GM18873 (cell line): ENCODE measurements at regions not wholly inside any gene's neighbourhood (a gene's known extent, or its start where the extent isn't known, plus 50 kb on each side); places are given as distances from the start of the nearest gene placed in this dataset.

Experiments used
- ATAC-seq: cut with Tn5 transposase; IDR thresholded peaks from one replicate; pipeline ENCODE4 v1.9.1; 2021; ENCODE audit warnings: mild to moderate bottlenecking, moderate library complexity, moderate number of reproducible peaks; ENCODE audit not compliant: unreplicated experiment, low FRiP score

DNA sequence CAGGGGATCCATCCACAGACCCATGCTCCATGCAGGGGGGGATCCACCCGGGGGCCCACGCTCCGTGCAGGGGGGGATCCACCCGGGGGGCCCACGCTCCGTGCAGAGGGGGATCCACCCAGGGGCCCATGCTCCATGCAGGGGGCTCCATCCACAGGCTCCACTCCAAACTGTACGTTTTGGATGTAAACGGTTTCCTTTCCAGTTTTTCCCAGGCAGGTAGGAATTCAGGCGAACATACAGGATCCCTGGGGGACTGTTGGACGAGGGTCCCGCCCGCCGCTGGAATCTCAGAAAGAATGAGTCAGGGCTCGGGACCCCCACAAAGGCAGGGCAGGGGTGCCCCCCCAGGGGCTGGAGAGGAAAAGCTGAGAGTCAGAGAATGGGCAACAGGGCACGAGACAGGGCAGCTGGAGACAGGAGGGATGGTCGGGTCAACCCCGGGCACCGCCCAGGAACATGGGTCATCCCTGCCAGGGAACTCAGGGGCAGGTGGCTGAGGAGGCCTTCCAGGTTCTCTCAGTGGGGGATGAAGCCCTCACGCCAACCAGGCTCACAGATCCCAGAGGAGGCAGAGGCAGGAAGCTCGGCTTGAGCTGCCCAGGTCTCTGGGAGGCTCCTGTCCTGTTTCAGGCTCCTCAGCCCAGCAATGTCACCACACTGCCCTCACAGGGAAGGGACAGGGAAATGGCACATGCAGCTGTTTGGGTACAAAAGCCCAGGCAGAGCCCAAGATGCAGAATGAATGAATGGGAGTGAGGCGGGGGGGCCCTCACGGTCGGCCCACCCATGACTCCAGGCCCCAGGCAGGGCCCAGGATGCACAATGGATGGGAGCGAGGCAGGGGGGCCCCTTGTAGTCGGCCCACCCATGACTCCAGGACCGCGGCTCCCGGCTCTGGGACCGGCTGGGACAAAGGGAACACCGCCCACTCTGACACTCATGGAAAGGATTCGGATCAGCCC is 200.2 kb downstream of the BRD1 start:
- ATAC-seq, result no peak

DNA sequence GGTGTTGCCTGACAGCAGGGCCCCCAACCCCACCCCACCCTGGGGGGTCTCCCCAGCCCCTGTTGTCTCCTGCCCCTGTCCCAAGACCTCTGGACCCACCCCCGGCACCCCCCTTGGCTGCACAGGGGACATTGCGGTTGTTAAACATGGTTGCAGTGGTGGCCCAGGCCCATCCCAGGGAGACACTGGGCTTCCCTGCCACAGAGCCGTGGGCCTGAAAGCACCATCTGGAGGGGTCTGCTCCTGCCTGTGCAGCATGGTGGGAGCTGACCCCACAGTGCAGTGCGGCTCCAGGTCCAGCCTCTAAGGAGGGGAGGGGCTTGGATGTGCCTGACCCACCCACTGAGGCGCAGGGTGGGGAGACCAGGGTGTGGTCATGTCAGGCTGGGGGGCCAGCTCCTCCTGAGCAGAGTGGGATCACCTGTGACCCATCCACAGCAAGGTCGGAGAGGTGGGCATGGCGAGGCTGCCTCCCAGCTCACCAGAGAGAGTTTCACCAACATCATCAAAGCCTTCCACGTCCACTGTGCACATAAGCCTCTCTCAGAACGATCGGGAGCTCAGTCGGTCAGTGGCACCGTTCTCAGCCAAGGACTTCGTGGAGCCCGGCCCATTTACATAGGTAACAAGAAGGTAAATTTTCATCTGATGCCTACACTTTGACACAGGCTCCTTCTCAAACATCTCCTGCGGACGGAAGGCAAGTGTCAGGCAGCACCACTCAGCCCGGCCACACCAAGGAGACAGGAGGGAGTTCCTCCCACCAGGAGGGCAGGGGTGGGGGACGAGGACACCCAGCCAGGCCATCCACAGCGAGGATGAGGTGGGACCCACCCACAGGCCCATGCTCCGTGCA is 201.1 kb downstream of the BRD1 start:
- ATAC-seq, result no peak

DNA sequence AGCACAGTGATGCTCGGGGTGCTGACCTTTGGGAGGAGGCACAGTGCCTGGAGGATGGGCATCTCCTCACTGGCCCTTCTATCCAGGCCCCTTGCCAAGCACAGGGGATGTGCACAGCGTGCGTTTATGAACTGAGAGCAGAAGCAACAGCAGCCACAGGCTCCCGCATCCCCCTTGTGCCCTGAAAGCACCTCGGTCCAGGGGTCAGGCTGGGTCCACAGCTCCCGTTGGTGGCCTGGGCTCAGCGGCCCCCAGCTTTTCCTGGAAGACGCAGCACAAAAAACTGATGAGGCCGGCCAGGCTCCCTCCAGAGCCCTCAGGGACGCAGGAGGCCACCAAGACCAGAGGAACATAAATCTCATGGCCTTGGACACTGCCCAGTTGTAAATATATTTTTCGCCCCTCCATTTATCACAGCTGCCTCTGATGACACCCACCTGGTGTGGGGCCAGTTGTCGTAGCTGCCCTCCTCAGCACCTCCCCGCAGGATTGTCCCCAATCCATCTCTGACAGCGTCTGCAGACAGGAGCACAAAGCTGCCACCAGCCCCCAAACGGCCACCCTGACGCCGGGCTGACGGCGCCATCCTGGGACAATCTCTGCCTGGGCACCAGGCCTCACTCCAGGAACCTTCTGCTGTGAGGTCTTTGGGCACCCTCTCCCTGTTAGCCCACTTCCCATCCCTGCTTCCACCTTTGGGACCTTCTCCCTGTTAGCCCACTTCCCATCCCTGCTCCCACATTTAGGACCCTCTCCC is 203.1 kb downstream of the BRD1 start:
- ATAC-seq, result no peak

DNA sequence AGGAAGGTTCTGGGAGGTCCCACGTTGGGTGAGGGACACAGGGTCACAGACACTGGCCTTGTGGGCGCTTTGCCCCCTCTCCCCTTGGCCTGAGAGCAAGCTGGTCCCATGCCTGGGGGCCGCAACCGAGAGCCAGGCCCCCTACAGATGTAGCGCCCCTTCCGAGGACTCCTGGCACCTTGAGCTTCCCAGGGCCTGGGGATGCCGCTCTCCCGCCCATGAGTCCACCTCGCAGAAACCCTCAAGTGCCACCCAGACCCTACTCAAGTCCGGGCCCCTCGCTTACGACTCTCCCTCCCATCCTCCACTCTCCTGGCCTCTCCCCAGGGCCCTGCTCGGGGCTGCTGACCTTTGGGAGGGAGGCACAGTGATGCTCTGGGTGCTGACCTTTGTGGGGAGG is 204.0 kb downstream of the BRD1 start:
- no peak for ATAC-seq

DNA sequence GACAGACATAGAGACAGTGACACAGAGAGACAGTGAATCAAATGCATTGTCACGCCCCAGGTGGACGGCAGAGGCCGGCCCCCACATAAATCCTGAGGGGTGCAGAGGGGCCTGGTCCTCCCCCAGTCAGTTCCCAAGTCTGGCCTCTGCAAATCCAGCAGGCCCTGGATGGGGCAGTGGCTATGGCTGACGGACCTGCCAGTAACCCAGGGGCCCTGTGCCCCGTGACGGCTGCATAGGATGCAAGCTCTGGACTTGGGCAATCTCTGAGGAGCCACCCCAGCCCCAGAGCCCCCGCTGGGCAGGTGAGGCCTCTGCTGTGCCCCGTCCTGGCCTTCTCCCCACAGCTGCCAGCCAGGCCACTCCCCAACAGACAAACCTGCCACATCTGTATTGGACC is 204.5 kb downstream of the BRD1 start:
- ATAC-seq, result no peak

DNA sequence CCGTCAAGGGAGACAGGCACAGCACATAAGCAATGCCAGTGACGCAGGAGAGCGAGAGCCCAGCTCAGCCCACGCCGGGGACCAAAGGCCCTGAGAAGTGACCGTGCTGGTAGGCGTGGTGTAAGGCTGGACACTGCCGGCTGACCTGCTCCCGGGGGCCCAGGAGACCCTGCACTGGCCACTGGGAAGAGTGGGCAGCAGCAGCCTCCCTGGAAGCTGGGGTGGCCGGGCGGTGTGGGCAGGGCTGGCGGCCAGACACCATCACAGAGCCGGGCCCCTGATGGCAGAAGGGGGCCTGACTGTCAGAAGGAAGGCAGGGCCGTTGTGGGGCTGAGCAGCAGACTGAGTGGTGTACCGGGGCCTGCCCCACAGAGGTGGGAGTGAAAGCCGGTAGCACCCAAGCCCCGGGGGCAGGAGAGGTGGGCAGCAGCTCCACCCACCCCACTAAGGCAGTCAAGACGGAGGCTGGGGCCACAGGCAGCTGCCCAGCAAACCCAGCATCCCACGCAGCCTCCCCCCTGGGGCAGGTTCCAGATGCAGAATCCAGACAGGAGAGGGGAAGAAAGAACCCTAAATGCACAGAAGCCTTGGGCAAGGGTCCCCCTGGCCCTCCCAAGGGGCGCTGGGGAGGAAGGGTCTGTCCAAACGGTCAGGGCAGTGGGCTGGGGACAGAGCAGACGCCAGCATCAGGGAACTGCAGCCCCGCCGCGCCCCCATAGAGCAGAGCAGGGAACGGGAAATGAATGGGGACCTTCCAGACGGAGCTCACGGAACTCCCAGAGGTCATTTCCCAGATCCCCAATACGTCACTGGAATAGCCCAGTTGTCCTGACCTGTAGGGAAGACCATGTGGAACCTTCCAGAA is 205.2 kb downstream of the BRD1 start:
- ATAC-seq, result no peak

DNA sequence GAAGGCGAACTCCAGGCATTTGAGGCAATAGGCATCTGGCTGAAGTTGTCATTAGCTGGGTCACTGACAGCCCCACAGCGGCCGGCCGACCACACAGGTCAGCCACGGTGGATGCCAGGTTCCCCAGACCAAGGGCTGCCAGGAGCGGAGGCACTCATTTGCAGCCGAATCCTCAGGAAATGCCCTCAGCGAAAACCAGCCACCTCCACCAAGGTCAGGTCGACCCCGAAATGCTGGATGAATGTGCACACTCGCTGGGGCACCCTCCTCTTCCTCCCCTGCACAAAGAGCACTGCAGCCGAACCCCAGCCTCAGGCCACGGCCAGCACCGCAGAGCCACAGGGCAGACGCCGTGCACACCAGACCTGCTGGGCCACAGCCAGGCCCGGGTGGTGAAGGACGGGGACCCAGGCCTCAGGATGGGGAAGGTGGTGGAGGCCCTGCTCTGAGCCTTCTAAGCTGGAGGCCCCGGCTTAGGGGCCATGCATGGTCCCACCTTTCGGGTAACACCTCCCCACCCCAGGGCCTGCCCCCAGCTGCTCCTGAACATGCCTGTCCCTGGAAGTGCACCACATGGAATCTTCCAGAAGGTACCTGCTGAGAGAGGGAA is 206.0 kb downstream of the BRD1 start:
- ATAC-seq, result no peak

DNA sequence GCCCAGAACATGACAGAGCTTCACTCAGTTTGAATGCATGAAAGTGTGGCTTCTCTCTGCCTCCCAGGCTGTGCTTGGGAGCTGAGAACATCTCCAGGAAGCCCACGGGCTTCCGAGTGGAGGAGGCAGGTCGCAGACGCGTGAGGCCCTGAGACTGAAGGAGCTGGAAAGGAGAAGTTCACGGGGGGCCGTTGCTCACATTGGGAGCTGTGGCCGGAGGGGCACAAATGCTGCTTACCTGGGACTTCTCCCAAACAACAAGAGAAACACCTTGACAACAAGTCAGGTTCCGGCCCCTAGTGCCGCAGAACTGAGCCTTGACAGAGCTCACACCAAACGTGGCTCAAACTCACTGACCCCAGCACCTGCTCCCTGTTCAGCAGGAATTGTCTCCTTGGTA is 207.0 kb downstream of the BRD1 start:
- ATAC-seq, result no peak

DNA sequence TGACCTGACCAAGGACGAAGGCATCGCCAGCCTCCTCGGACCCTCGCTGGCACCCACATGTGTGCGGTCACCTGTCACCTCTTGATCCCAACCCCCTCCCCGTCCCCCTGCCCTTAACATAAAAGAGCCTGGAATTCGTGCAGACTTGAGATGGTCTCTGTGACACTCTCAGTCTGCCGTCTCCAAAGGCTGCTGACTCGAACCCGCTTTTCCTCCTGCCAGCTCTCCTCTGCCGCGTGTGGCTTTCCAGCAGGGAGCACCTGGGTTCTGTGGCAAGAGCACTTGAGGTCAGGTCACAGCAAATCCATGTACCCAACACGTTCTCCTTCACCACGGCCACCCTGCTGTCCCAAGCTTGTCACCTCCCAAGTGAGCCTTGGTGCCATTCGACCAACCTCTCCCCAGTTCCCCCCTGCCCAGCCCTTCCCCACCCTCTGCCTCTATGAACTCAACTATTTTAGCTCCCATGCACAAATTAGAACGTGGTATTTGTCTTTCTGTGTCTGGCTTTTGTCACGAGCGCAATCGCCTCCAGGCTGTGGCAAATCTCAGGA is 207.6 kb downstream of the BRD1 start:
- no peak for ATAC-seq

DNA sequence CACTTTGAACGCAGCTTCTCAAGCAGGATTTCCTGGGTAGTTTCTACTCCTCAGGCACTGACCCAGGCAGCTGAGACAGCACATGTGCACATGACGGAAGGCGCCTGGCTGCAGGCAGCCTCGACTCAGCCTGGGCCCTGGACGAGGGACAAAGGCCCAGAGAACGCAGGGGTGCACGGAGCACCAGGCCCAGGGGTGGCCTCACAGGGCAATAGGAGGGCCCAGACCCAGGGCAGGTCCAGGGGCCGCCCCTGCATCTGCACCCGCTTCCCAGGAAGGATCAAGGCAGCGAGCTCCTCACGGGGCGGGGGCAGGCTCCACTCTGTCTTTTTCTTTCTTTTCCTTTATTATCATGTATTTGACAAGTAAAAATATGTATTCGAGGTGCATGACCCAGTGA is 208.4 kb downstream of the BRD1 start:
- ATAC-seq, result no peak

DNA sequence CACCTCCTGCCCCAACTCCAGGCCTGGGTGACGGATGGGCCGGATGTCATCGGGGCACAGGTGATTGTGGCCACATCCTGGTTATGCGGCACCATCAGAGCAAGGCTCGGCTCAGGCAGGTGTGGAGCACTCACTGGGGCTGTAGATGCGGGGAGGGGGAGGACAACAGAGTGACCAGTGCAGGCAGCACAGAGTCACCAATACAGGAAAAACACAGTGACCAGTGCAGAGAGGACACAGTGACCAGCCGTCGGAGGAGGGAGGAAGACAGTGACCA is 209.1 kb downstream of the BRD1 start:
- no peak for ATAC-seq

DNA sequence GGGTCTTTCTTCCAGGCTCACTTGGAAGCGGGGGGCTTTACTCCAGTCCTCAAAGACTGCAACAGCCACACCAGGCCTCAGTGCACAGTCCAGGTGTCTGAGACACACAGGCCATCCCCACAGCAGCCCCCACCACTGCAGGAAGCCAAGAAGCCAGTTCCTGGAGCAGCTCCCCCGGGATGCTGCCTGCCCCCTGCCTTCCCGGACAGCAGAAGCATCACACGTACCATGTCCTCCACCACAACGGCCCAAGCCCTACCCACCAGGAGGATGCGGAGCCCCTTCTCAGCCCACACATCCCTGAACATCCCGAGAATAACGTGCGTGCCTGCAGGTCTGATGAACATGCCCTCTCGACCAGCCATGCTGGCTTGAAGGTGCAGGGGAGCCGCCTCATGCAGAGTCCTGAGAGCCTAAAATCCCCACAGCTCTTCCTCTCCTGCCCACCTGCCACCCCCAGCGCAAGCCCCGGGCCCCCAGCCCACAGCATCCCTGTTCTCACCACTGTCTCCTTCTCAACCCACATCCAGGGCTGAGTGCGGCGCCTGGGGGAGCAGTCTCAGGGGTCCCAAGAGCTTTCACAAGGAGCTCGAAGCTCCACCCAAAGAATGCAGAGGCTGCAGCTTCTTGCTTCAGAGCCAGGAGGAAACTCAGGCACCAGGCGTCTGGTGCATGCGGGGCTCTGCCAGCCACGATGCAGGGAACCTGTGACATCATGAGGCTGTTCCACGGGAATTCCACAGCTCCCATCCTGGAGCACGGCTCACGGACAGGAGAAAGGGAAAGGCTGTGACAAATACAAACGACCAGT is 209.6 kb downstream of the BRD1 start:
- no peak for ATAC-seq

DNA sequence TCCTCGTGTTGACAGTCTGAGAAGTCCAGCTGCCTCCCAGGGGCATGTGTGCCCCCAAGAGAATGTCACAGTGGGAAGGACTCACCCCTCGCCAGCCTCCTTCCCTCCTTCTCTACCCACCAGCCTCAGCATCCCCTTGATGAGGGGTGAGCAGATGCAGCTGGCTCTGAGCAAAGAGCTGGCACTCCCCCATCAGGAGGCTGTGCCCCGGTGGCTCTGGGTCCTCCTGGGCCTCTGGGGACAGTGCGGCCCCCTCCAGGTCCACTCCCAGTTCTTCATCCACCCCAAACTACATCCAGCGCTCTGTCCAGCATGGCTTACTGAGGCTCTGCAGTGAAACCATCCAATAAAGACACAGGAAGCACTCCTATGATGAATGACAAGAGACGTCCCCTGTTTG is 210.4 kb downstream of the BRD1 start:
- ATAC-seq, result no peak

DNA sequence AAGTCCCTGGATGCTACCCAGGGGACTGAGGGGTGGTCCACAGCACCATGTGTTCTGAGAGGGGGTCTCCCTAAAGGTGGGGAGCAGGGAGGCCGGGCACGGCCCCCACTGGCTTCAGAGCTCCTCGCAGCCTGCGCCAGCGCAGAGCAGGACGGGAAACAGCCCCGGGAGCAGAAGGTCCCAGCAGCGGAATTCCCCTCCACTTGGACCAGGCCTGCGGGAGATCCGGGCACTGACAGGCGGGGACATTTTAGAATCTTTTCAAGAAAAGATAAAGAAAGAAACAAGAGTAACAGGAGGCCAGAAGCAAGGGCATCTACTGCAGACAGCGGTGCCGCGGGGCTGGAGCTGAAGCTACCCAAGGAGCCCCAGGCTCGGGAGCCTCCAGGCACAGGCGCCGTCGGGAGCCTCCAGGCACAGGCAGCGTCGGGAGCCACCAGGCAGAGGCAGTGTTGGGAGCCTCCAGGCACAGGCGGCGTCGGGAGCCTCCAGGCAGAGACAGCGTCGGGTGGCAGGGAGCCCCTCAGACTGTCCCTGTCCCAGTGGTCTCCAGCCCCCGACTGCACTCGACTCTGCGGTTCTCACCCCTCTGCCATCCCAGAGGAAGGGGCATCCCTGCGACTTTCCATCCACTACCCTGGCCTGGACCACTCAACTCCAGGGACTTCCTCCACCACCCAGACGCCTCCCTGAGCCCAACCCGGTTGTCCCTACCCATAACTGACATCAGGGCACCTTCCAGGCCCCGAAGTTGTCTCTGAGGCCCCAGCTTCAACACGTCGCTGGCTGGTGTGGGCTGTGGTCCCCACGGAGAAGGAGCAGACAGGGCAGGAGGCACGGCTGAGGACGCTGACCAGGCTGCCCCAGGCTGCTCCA is 211.1 kb downstream of the BRD1 start:
- no peak for ATAC-seq

DNA sequence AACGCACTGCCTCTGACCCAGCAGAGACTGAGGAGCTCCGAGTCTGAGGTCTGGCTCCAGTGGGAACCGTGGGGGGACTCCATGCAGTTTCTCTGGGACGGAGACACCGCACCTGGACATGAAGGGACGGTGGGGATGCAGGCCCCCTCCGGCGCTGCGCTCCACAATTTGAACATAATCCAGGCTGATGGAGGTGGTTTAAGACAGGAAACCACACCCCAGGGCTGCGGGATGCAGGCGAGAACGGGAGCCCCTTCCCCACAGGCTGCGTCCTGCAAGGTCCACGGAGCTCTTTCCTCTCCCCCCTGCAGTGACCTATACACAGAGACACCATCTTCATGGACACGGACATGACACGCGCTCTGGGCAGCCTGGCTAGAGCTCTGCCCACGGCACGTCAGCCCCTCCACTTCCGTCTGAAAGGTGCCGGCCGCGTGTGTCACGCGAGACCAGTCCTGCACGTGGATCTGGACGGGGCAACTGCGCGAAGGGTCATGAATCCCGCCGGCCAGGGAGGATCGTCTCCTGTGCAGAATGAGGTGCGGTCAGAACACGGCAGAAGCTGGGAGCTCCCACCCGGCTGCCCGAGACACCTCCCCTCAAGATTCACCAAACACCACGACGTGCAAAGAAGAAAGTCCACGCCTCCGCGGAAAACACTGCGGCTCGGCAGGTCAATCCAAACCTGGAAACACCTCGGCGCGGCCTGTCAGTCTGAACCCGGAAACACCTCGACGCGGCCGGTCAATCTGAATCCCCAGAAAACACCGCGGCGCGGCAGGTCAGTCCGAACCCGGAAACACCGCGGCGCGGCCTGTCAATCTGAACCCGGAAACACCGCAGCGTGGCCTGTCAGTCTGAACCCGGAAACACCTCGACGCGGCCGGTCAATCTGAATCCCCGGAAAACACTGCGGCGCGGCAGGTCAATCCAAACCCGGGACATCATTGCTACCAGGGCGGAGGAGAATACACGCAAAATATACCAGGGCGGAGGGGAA is 212.4 kb downstream of the BRD1 start:
- ATAC-seq, result no peak

DNA sequence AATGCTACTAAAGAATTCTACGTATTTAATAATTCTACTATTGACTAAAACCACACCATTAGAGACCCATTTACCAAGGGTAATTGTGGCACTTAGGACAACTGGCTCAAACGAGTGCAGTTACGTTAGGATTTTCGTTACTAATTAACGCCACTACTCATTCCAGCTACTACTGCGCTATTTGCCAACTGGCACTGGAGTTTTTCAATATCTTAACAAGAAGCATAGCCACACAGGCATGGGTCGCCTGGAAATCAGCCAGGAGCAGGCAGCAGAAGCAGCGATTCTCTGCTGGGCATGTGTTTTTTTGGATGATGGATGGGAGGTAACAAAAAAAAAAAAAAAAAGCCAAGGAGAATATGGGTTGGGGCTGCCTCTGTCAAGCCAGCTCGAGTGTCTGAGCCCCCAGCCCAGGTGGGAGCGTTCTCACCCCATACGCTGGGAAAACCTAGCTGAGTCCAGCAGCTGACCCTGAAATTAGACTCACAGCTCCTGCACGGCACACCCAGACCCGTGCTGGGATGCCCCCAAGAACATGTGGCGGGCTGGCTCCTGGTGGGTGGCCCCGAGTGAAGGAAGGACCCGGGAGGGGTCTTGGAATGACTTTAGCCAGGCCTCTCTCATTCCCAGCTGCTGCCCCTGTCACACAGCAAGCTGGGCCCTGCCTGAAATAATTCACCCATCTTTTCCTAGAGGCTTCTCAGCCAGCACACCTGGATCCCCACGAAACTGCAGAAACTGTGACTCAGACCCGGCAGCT is 214.0 kb downstream of the BRD1 start:
- no peak for ATAC-seq
